IMR-90 (cell line): ENCODE measurements at regions not wholly inside any gene's neighbourhood (a gene's known extent, or its start where the extent isn't known, plus 50 kb on each side); places are given as distances from the start of the nearest gene placed in this dataset.

Source experiments
- ATAC-seq: fragments of 200-7000 bp; cut with Tn5 transposase; 2 replicates; pipeline ENCODE4 v1.9.1; 2020; ENCODE audit warnings: low read depth, mild to moderate bottlenecking, moderate library complexity
- BruUV-seq: library from RNA; stranded (reverse); fragments of 400-500 nt; replicated peaks from 2 replicates; lab custom pipeline; 2021; lab: Mats Ljungman, UMichigan
- CTCF ChIA-PET: fragments of 300-600 bp; formaldehyde crosslinking; extraction: SDS; loops from one replicate; lab custom pipeline; 2021; ENCODE audit warnings: antibody characterized with exemption; lab: Yijun Ruan, JAX
- POLR2A ChIA-PET: fragments of 300-600 bp; sonication (Branson Sonifier 250); formaldehyde crosslinking; loops from one replicate; lab custom pipeline; 2022; ENCODE audit warnings: antibody characterized with exemption; ENCODE audit not compliant: unreplicated experiment; lab: Charles Lee
- DNase-seq: peaks from one replicate; pipeline ENCODE4 v3.0.0; 2013
- H2AFZ ChIP-seq: replicated peaks from 2 replicates; pipeline ENCODE3; 2013; ENCODE audit warnings: low read length, mild to moderate bottlenecking; ENCODE audit not compliant: poor library complexity
- H2AK5ac ChIP-seq: 2 replicates; pipeline ENCODE4 v1.6.1; 2013; ENCODE audit warnings: low read depth, low read length, inconsistent platforms
- H2AK9ac ChIP-seq: replicated peaks from 2 replicates; pipeline ENCODE3; 2013; ENCODE audit warnings: mild to moderate bottlenecking, low read depth, low read length, moderate library complexity; ENCODE audit not compliant: poor library complexity
- H2BK120ac ChIP-seq: 2 replicates; pipeline ENCODE4 v1.6.1; 2013; ENCODE audit warnings: low read depth, low read length, inconsistent platforms
- H2BK15ac ChIP-seq: 3 replicates; pipeline ENCODE4 v1.6.1; 2013; ENCODE audit warnings: low read depth, low read length, inconsistent platforms
- H2BK20ac ChIP-seq: 2 replicates; pipeline ENCODE4 v1.6.1; 2013; ENCODE audit warnings: low read depth, mild to moderate bottlenecking, inconsistent platforms, low read length, moderate library complexity
- H2BK5ac ChIP-seq: 2 replicates; pipeline ENCODE4 v1.6.1; 2013; ENCODE audit warnings: mild to moderate bottlenecking, low read depth, low read length, inconsistent platforms; ENCODE audit not compliant: poor library complexity, severe bottlenecking
- H3K14ac ChIP-seq: replicated peaks from 2 replicates; pipeline ENCODE4 v1.6.1; 2013; ENCODE audit warnings: low read depth, low read length, inconsistent platforms
- H3K18ac ChIP-seq: 2 replicates; pipeline ENCODE4 v1.6.1; 2013; ENCODE audit warnings: low read depth, low read length, control low read depth
- H3K23ac ChIP-seq: 2 replicates; pipeline ENCODE4 v1.6.1; 2013; ENCODE audit warnings: low read depth, low read length, inconsistent platforms
- H3K27ac ChIP-seq: 2 replicates; pipeline ENCODE4 v1.5.1; 2013; ENCODE audit warnings: mild to moderate bottlenecking, control low read depth, low read length; ENCODE audit not compliant: insufficient read depth
- H3K27me3 ChIP-seq: 2 replicates; pipeline ENCODE4 v1.6.1; 2013; ENCODE audit warnings: low read length; ENCODE audit not compliant: control insufficient read depth, insufficient read depth
- H3K36me3 ChIP-seq: 2 replicates; pipeline ENCODE4 v1.6.1; 2013; ENCODE audit warnings: low read length, mixed read lengths; ENCODE audit not compliant: control insufficient read depth, insufficient read depth
- H3K4ac ChIP-seq: 2 replicates; pipeline ENCODE4 v1.6.1; 2013; ENCODE audit warnings: low read depth, low read length, inconsistent platforms
- H3K4me1 ChIP-seq: 2 replicates; pipeline ENCODE4 v1.6.1; 2013; ENCODE audit warnings: low read length, mixed read lengths; ENCODE audit not compliant: control insufficient read depth, insufficient read depth
- H3K4me2 ChIP-seq: 2 replicates; pipeline ENCODE4 v1.6.1; 2013; ENCODE audit warnings: low read depth, mild to moderate bottlenecking, control low read depth, low read length, moderate library complexity
- H3K4me3 ChIP-seq: 2 replicates; pipeline ENCODE4 v1.5.1; 2013; ENCODE audit warnings: low read depth, mild to moderate bottlenecking, control low read depth, low read length, moderate library complexity; ENCODE audit not compliant: insufficient read depth
- H3K56ac ChIP-seq: 2 replicates; pipeline ENCODE4 v1.6.1; 2013; ENCODE audit warnings: low read length, inconsistent platforms; ENCODE audit not compliant: insufficient read depth; ENCODE audit errors: extremely low read depth
- H3K79me1 ChIP-seq, 2 experiments: 2 replicates each; pipeline ENCODE4 v1.6.1; 2013; ENCODE audit warnings: low read length in 2 of 2, inconsistent platforms in 1 of 2, low read depth in 1 of 2
- H3K9ac ChIP-seq: 2 replicates; pipeline ENCODE4 v1.6.1; 2013; ENCODE audit warnings: low read depth, low read length, control low read depth
- H3K9me1 ChIP-seq: 2 replicates; pipeline ENCODE4 v1.6.1; 2013; ENCODE audit warnings: low read length, inconsistent platforms; ENCODE audit not compliant: insufficient read depth
- H3K9me3 ChIP-seq: 2 replicates; pipeline ENCODE4 v1.6.1; 2013; ENCODE audit warnings: low read length; ENCODE audit not compliant: control insufficient read depth, insufficient read depth
- H4K20me1 ChIP-seq: 2 replicates; pipeline ENCODE4 v1.6.1; 2013; ENCODE audit warnings: low read length, inconsistent platforms; ENCODE audit not compliant: insufficient read depth
- H4K5ac ChIP-seq: 2 replicates; pipeline ENCODE4 v1.6.1; 2013; ENCODE audit warnings: mild to moderate bottlenecking, low read depth, low read length, control low read depth
- H4K8ac ChIP-seq, 2 experiments: 2 replicates each; pipeline ENCODE4 v1.6.1; 2013; ENCODE audit warnings: low read depth in 2 of 2, low read length in 2 of 2, control low read depth in 1 of 2, inconsistent platforms in 1 of 2
- H4K91ac ChIP-seq: 2 replicates; pipeline ENCODE4 v1.6.1; 2013; ENCODE audit warnings: low read depth, low read length, inconsistent platforms; ENCODE audit not compliant: insufficient read depth
- CTCF ChIP-seq: conservative IDR thresholded peaks from 2 replicates; pipeline ENCODE4 v1.5.1; 2012; ENCODE audit warnings: mild to moderate bottlenecking, low read depth, low read length, improper control_type of control experiment
- RAD21 ChIP-seq: IDR thresholded peaks from 2 replicates; pipeline ENCODE4 v1.6.1; 2012; ENCODE audit warnings: low read length, improper control_type of control experiment
- RFX5 ChIP-seq: IDR thresholded peaks from 2 replicates; pipeline ENCODE4 v1.8.0; 2012; ENCODE audit warnings: low read depth, mild to moderate bottlenecking, low read length, moderate library complexity
- SMC3 ChIP-seq: fragments of 150-350 bp; IDR thresholded peaks from 2 replicates; pipeline ENCODE4 v1.6.1; 2016; ENCODE audit warnings: low read depth, mild to moderate bottlenecking, antibody characterized with exemption, low read length, moderate library complexity
- USF2 ChIP-seq: fragments of 150-350 bp; IDR thresholded peaks from 2 replicates; pipeline ENCODE4 v1.6.1; 2017; ENCODE audit warnings: mild to moderate bottlenecking, antibody characterized with exemption, low read length, low read depth
- WGBS, 2 experiments: methylation state at CpG; one replicate each; pipeline versions ENCODE4 v1.1.5 to v1.1.7; 2013; ENCODE audit warnings: missing lambda C conversion rate in 2 of 2; ENCODE audit not compliant: insufficient read length in 1 of 2; ENCODE audit errors: extremely low coverage in 2 of 2; 5-methylcytosine and 5-hydroxymethylcytosine counted together
- dilution Hi-C: fragments of 300-500 bp; cut with HindIII; formaldehyde crosslinking; loops from one replicate; pipeline ENCODE4 v1.14.3; 2018; ENCODE audit warnings: low sequenced_read_pairs; ENCODE audit not compliant: unreplicated experiment
- in situ Hi-C: fragments of 300-500 bp; cut with MboI; formaldehyde crosslinking; loops from 3 replicates; pipeline ENCODE4 v1.14.3; 2019; ENCODE audit warnings: low sequenced_read_pairs, inconsistent platforms, mixed read lengths
- intact Hi-C: fragments of 100-400 bp; cut with micrococcal nuclease; formaldehyde crosslinking; loops from 2 replicates; pipeline ENCODE4 v1.10.0; 2022

GRCh38 chr20:16801919-16802651 lies 53.9 kb downstream of the OTOR start:
- Histone ChIP-seq H3K9ac (no peak overlapping the region), H3K14ac (no peak overlapping the region), H3K27me3 (peaks cover 6% of the 10 kb centered on the region), H2BK5ac (no peak overlapping the region), H3K4ac (no peak overlapping the region), H4K5ac (no peak overlapping the region), H2BK20ac (no peak overlapping the region), H2AK5ac (no peak overlapping the region), H3K9me3 (no peaks in the 10 kb centered on the region; the same call in 1 of the 2 replicates), H2AFZ (no peak overlapping the region), H3K4me3 (no peak overlapping the region), H3K23ac (no peak overlapping the region), H3K18ac (no peak overlapping the region), H3K56ac (no peak overlapping the region), H3K9me1 (no peaks in the 10 kb centered on the region), H4K91ac (no peak overlapping the region), H2BK15ac (no peak overlapping the region), H3K4me2 (no peak overlapping the region), H2BK120ac (no peak overlapping the region), H3K4me1 (no peaks in the 10 kb centered on the region), H3K27ac (no peak overlapping the region), H3K79me1 (no peaks in the 10 kb centered on the region), H4K20me1 (no peaks in the 10 kb centered on the region), H3K36me3 (no peaks in the 10 kb centered on the region), H4K8ac (no peak overlapping the region), H2AK9ac (no peak overlapping the region)
- peak; percentile 81 for ATAC-seq
- ChIA-PET POLR2A (no interaction called here), CTCF (interaction anchor here (0.5 to 6.4 kb wide), 6 partner anchors 357 to 681 kb away, joined by 3 to 113 read pairs (median 4); no protein-coding TSS in a partner anchor)
- intact Hi-C loops (loop anchor here (5.0 to 10.0 kb wide), 3 partner anchors 423 to 810 kb away; partner anchors contain the start of gene PCSK2), dilution Hi-C loops (loop anchor here (10.0 kb wide), 1 partner anchor 633 kb away; no protein-coding TSS in a partner anchor), in situ Hi-C loops (loop anchor here (25.0 kb wide), 1 partner anchor 435 kb away; the partner anchor contains the start of gene PCSK2)
- BruUV-seq: no TSS peak
- TF ChIP-seq CTCF: peak; percentile 92
- TF ChIP-seq RAD21: peak; percentile 87
- peak; percentile 69 for TF ChIP-seq SMC3
- no peak for TF ChIP-seq USF2
- no peak for TF ChIP-seq RFX5
- peak; percentile 53 for DNase-seq
- 83% methylated on average over 4 of the region's 15 CpGs; no CpG with 5 or more reads in 1 of the 2 experiments for WGBS, 2 experiments
